ENCODE measurements at regions not wholly inside any gene's neighbourhood (a gene's known extent, or its start where the extent isn't known, plus 50 kb on each side); places are given as distances from the start of the nearest gene placed in this dataset.

DNA sequence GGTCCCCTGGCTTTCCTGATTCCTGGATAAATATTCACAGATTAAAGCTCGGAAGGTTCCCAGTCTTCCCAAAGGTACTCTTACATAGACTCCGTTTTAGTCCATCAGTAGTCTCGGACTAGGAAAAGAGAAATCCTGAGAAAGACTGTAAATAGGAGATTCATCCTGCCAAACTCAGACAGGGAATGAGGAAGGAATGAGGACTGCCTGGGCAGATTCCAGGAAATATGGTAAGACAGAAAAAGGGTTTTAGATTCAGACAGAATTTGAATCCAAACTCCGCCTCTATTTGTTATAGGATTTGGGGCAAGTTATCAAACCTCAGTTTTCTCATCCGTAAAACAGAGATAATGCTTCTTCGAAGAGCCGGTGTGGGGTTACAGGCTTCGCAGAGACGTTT is 77.8 kb upstream of the VGLL4 start:
- no peak overlapping the region for H3K27ac ChIP-seq
- H3K9me3 ChIP-seq, result no peaks in the 10 kb centered on the region
- intact Hi-C loops (cut with DNase I), result no loop called here
- H3K4me3 ChIP-seq, result no peak overlapping the region
- no peaks in the 10 kb centered on the region for H3K36me3 ChIP-seq (ENCODE audit: insufficient read depth in 1 of 2, low read depth in 1 of 2)
- peaks cover 0 to 14% (median 0%) of the 10 kb centered on the region in 3 donors for H3K27me3 ChIP-seq (ENCODE audit: insufficient read depth in 3 of 3, low read length in 2 of 3)
- DNase-seq, result no peak
- ATAC-seq, result no peak
- WGBS, 3 donors, result 75 to 83% (median 76%) methylated on average over 9 of the region's 9 CpGs
- H3K4me1 ChIP-seq, result peaks cover 11% of the 10 kb centered on the region
- TF ChIP-seq, protein P1, sequence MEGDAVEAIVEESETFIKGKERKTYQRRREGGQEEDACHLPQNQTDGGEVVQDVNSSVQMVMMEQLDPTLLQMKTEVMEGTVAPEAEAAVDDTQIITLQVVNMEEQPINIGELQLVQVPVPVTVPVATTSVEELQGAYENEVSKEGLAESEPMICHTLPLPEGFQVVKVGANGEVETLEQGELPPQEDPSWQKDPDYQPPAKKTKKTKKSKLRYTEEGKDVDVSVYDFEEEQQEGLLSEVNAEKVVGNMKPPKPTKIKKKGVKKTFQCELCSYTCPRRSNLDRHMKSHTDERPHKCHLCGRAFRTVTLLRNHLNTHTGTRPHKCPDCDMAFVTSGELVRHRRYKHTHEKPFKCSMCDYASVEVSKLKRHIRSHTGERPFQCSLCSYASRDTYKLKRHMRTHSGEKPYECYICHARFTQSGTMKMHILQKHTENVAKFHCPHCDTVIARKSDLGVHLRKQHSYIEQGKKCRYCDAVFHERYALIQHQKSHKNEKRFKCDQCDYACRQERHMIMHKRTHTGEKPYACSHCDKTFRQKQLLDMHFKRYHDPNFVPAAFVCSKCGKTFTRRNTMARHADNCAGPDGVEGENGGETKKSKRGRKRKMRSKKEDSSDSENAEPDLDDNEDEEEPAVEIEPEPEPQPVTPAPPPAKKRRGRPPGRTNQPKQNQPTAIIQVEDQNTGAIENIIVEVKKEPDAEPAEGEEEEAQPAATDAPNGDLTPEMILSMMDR (IDR thresholded peaks at IDR 0.05), result no peak

DNA sequence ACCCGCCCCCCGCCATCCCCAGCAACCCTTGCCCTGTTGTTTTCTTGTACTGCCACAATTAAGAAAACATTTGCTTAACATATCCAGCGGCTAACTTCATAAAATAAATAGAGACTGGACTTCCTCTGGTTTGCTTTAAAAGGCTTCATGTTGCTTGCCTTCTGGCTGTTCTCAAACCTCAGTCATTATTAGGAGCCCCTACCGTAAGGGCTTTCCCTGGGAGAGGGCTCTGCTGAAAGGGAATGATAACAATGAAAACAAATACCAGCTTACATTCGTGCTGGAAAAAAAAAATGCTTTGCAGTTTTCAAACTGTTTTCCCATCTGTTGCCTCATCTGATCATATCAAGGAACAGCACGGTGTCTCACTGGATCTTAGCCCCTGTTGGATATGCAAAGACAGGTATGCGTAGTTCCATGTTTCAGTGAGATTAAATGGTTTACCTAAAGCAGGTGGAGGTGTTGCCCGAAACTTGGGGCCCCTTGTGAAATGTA is 77.2 kb upstream of the VGLL4 start:
- Histone ChIP-seq H3K9me3 (no peaks in the 10 kb centered on the region), H3K4me3 (peak overlapping the region; percentile 90), H3K27ac (no peak overlapping the region), H3K27me3 (ENCODE audit: insufficient read depth in 3 of 3, low read length in 2 of 3) (peaks cover 0 to 11% (median 0%) of the 10 kb centered on the region in 3 donors), H3K36me3 (ENCODE audit: insufficient read depth in 1 of 2, low read depth in 1 of 2) (no peaks in the 10 kb centered on the region), H3K4me1 (peaks cover 11% of the 10 kb centered on the region)
- ATAC-seq, result no peak
- TF ChIP-seq, protein P1 (IDR thresholded peaks at IDR 0.05), result no peak
- 42 to 53% (median 44%) methylated on average over 8 of the region's 8 CpGs for WGBS, 3 donors
- intact Hi-C loops (cut with DNase I), result no loop called here
- no peak for DNase-seq

DNA sequence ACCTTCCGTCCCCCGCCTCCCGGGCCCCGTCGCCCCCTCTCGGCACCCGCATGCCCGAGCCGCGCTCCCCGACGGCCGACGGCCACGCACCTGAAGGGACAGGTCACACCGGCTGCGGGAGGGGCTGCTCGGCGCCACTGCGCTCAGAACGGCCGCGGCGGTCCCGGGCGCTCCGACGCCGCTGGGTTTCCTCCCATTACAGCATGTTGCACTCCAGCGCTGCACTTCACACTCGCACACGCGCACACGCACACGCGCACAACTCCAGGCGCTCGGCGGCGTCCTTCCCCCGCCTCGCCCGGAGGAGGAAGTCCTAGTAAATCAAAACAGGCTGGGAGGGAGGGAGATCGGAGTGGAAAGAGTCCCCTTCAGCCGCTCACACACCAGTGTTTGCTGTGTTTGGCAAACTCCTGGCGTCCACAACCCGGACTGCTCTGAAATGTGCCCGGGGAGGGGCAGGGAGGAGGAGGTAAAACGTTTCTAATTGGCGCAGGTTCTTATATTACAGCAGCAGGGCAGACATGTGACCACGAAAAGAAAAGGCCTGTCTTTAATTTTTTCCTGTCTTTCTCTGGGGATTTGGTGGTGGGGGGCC is 76.7 kb upstream of the VGLL4 start:
- H3K9me3 ChIP-seq, result no peaks in the 10 kb centered on the region
- DNase-seq, result peak; percentile 67 to 75
- ATAC-seq, result peak; percentile 46 to 67 (median 52)
- peak overlapping the region; percentile 86 for H3K27ac ChIP-seq
- peak overlapping the region; percentile 90 for H3K4me3 ChIP-seq
- TF ChIP-seq, protein P1 (IDR thresholded peaks at IDR 0.05), result no peak
- no peaks in the 10 kb centered on the region for H3K36me3 ChIP-seq (ENCODE audit: insufficient read depth in 1 of 2, low read depth in 1 of 2)
- H3K27me3 ChIP-seq (ENCODE audit: insufficient read depth in 3 of 3, low read length in 2 of 3), result peaks cover 0 to 6% (median 0%) of the 10 kb centered on the region in 3 donors
- intact Hi-C loops (cut with DNase I), result no loop called here
- H3K4me1 ChIP-seq, result peaks cover 11% of the 10 kb centered on the region
- WGBS, 3 donors, result 0 to 1% (median 1%) methylated on average over 30 to 51 of the region's 51 CpGs

DNA sequence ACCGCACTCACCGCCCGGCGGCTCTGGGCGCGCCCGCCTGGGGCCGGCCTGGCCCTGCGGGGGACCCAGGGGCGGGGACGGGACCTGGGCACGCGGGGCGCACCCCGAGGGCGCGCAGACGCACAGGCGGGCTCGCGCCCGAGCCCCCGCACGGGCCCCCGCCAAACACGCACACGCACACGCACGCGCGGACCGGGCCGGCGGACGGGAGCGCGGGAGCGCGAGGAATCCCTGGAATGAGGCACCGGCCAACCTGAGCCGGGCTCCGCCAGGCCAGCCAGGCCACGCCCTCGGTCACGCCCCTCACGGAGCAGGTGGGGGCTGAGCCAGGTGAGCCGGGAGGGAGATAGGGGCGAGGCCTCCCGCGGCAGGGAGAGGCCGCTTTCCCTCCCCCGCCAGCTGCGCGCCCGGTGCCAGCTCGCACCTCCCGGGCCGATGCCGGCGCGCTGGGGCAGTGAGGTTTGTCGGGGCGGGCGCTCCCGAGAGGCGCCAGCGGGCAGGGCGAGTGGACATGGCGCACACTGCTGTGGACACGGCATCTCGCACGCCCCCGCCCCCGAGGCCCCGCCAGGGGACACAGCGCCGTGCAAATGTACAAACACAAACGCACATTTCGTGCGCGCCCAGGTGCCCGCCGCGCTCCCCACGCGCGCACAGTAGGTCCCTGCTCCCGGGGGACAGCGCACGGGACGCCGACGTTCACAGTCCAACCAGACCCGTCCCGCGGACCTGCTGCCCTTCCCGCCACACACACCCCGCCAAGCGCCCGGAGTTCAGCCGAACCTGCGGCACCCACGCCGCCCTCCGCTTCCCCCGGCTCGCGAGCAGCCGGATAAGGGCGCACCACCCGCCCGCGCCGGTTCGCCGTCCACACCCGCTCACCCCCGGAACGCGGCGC is 75.9 kb upstream of the VGLL4 start:
- Histone ChIP-seq H3K4me3 (peak overlapping the region; percentile 90), H3K27ac (peak overlapping the region; percentile 86), H3K36me3 (ENCODE audit: insufficient read depth in 1 of 2, low read depth in 1 of 2) (no peaks in the 10 kb centered on the region), H3K4me1 (peaks cover 11% of the 10 kb centered on the region), H3K27me3 (ENCODE audit: insufficient read depth in 3 of 3, low read length in 2 of 3) (peaks cover 0 to 4% (median 0%) of the 10 kb centered on the region in 3 donors), H3K9me3 (no peaks in the 10 kb centered on the region)
- ATAC-seq (peak; percentile 69 to 78 (median 74)), DNase-seq (peak; percentile 69 to 76)
- TF ChIP-seq, protein P1 (IDR thresholded peaks at IDR 0.05), result no peak
- 0 to 1% (median 1%) methylated on average over 61 to 121 of the region's 121 CpGs for WGBS, 3 donors
- intact Hi-C loops (cut with DNase I), result no loop called here

Measured in psoas muscle (tissue), 7 donors.